G401.6 (cell line): ENCODE measurements at regions not wholly inside any gene's neighbourhood (a gene's known extent, or its start where the extent isn't known, plus 50 kb on each side); places are given as distances from the start of the nearest gene placed in this dataset.
"Not testable (repeated sequence)": the region's sequence is repeated elsewhere in the genome, so short reads cannot be mapped to it uniquely, and the experiment has no call there.

Source experiments
- FAIRE-seq: peaks from 2 replicates; lab custom pipeline; 2012; peaks lifted over from hg19 to GRCh38; lab: Jason Lieb, UNC

DNA sequence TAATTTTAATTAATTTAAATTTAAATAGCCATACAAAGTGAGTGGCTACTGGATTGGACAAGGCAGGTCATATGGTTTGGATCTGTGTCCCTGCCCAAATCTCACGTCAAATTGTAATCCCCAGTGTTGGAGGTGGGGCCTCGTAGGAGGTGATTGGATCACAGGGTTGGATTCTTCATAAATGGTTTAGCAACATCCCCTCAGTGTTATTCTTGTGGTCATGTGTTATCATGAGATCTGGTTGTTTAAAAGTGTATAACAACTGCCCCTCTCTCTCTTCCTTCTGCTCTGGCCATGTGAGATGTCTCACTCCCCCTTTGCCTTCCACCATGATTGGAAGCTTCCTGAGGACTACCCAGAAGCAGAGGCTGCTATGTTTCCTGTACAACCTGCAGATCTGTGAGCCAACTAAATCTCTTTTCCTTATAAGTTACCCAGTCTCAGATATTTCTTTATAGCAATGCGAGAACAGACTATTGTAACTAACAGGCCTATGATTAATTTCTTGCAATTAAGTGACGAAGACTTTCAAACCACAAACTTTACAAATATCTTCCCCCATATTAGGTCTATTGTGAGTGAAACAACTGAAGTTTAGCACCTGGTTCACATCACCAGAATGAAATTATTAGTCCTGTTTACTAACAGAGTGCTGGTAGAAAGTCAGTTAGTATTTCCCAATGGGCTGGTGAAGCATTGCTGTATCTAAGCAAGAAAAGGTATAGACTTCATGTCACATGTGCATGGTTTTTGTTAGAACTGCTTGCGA lies 60.0 kb upstream of the TNFAIP3 start:
- no peak for FAIRE-seq

- FAIRE-seq, result no peak
These were observed 58.9 kb upstream of the TNFAIP3 start for GRCh38 chr6:137808191-137808590.

- FAIRE-seq, result no peak
These were observed 58.2 kb upstream of the TNFAIP3 start for GRCh38 chr6:137808836-137809315.

GRCh38 chr6:137809895-137810553 lies 57.0 kb upstream of the TNFAIP3 start:
- FAIRE-seq, result not testable (repeated sequence)

DNA sequence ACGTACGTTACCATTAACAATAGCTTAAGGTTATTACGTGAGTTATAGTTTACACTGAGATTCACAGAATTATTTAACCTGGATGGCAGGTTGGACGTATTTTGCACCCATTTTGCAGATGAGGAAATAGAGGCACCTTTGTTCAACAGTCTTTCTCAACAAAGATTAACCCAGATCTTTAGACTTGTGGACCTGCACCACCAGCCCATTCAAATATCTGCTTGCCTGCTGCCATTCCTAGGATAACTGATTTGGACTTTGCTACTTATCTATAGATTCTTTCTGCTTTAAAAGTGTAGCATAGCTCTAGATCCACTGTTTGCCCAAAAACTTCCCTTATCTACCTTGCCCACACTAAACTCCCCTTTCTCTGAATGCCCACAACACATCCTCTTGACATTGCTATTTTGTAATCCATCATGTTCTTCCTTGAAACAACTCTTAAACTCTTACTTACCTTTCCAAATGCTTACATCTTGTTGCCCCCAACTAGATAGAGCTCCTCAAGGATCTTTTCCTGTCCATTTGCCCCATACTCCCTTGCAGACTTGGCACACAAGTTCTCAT lies 56.4 kb upstream of the TNFAIP3 start:
- no peak for FAIRE-seq

DNA sequence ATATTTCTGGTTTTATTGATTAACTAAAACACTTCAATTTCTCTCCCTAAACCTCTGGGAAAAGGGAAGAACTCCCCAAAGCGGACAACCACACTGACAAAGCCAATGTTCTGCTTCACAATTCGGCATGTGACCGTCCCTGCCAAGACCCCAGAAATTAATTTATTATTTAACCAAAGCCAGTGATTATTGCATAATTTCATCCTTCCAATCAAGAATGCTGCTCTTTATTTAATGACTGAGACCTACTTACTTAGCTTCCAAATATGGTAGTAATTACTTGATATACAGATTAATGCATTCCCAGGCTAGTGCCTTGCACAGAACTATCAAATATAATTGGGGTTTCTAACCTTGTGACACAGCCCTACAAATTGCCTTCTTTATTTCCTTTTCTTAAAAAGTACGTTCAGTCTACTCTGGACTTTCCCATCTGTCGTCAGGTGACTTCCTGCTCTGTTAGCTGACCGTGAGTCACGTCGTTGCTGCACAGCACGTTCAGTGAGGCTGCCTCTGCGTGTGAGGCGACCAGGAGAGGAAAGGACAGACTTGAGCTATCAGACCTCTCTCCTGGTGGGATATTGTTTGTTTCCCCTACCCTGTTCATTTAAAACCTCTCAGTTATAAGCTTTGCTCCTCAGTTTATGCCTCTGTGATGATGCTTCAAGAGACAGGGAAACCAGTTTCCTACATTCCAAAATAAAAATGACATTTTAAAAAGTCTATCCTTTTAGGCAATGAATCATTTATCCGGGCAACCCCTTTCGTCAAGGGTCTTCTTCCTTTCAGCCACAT lies 55.7 kb upstream of the TNFAIP3 start:
- FAIRE-seq, result no peak

DNA sequence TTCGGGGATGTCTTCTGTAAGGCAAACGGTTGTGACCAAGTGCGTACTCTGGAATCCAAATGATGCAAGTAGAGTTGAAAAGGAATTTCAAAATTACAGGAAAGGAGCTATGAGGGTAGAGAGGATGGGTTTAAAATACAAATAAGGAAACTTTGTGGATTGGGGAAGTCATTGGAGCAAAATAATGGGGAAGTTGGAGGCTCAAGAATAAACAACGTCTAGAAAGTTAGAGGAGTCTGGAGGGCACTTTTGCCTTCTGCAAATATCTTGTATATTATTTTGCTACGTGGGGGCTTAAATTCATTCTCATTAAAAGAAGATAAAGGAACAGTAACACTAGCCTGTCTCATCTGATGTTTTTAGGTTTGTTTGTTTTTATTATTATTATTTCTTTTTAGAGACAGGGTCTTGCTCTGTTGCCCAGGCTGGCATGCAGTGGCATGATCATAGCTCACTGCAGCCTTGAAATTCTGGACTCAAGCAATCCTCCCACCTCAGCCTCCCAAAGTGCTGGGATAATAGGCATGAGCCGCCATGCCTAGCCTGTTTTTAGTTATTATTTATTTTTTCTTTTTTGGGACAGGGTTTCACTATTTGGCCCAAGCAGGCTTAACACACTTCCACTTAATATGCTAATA lies 55.0 kb upstream of the TNFAIP3 start:
- FAIRE-seq, result no peak

DNA sequence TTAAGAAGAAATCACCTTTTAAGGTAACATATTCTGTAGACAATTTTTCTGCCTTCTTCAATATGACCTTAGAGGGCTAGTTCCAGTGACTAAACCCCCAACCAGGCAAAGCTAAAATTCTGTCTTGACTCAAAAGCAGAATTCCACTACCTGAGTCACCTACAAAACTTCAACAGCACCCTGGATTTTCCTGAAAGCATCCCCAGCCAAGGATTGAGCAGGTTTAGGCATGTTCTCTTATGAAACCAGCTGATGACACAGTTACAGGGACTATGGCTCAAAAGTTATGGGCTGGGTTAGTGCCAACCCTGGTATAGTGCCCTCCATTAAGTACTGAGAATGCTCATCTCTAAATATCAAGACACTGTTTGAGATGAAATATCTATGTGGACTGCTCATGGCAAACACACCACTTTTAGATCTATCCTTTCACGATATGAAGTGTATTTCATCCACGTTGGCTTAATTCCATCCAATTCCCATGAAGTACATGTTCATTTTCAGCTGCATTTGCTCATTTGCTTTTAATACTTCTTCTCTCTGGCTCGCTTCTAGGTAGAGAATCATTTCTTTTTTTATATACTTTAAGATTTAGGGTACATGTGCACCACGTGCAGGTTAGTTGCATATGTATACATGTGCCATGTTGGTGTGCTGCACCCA lies 53.6 kb upstream of the TNFAIP3 start:
- FAIRE-seq, result no peak

GRCh38 chr6:137814030-137814429 lies 53.0 kb upstream of the TNFAIP3 start:
- not testable (repeated sequence) for FAIRE-seq

DNA sequence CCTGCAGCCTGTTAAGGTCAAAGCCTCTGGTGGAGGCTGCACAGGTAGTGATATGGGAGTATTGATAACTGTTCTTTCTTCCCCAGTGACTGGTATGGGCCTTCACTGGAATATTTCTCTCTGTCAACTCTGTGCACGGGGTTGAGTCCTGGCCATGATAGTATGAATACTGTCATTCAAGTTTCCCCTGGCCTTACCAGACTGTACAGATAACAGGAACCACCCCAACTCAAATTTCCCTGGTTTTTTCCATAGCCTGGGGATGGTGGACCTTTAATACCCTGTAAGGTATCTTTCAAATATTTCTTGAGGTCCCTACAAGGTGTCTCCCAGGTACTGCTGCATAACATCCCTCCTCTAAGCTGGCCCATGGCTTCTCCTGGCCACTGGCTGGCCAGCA lies 51.4 kb upstream of the TNFAIP3 start:
- FAIRE-seq, result no peak

DNA sequence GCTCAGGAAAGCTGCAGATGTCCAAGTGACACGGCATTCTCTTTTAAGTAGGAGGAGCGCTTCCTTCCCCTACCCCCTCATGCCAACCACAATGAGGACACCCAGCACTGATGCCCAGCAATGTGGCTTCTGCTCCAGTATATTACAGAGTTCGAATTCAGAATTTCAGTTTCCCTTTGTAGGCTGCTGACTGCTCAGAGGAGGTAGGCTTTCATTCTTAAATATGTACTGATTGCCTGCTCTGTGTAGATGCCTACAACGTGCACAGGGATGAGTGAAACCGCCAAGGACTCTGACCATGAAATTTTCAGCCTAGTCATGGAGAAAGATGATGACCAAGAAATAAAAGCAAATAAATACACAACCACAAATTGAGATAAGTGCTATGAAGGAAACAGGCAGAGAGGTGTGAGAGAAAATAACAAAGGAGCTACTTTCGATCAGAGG lies 50.9 kb upstream of the TNFAIP3 start:
- FAIRE-seq, result no peak

DNA sequence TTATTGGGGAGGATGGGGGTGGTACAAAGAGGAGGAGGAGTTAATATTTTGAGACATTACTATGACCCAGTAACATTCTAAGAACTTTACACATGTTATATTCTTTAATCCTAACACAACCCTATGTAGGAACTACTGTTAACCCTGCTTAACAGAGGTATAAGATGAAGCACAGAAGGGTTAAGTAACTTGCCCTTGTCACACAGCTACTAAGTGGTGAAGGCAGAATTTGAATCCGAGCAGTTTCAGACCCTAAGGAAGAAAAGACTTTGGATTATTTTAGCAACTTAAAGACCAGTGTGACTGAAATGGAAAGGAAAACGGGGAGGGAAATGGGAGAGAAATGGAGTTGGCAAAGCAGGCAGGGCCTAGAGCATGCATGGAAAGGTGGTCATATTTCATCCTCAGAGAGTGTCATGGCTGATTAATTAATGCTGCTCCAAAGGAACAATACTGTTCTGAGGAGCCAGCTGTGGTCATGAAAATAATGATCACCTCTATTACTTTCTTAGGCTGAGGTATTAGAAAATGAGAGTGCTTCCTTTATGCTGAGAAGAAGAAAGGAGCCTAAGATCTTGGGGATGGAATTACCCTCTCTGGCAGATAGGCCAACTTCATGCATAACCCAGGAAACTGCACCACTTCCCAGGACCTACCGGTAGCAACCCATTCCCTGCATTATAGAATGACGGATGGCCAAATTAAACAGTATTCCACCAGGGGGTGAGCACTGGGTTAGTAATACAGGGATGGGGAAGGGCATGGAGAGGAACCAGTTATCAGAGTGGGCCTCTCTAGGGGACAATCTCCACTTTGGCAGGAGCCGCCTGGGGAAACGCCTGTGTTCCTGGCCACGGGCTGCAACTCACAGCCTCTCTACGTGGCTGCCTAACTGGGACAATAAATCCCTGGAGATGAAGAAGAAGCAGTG lies 50.1 kb upstream of the TNFAIP3 start:
- FAIRE-seq, result no peak
